ENCODE measurements at regions not wholly inside any gene's neighbourhood (a gene's known extent, or its start where the extent isn't known, plus 50 kb on each side); places are given as distances from the start of the nearest gene placed in this dataset.

GRCh38 chr1:238964631-238965030 is 421.7 kb upstream of the CHRM3 start:
- in situ Hi-C loops (cut with MboI; ENCODE audit: low sequenced_read_pairs) = no loop called here
- Histone ChIP-seq H3K9me3 (no peaks in the 10 kb centered on the region), H3K4me3 (no peak overlapping the region), H3K27me3 (ENCODE audit: low read depth) (no peaks in the 10 kb centered on the region), H3K4me1 (peaks cover 22% of the 10 kb centered on the region), H3K36me3 (replicated peaks) (no peaks in the 10 kb centered on the region)
- no peak for DNase-seq (ENCODE audit: low spot score in 2 of 2)

- no peaks in the 10 kb centered on the region for H3K9me3 ChIP-seq
- no peak overlapping the region for H3K4me3 ChIP-seq
- H3K36me3 ChIP-seq (replicated peaks) = no peaks in the 10 kb centered on the region
- peaks cover 25% of the 10 kb centered on the region for H3K4me1 ChIP-seq
- in situ Hi-C loops (cut with MboI; ENCODE audit: low sequenced_read_pairs) = no loop called here
- DNase-seq (ENCODE audit: low spot score in 2 of 2) = no peak
- no peaks in the 10 kb centered on the region for H3K27me3 ChIP-seq (ENCODE audit: low read depth)
Observed at GRCh38 chr1:238962941-238963340, 423.4 kb upstream of the CHRM3 start.

DNA sequence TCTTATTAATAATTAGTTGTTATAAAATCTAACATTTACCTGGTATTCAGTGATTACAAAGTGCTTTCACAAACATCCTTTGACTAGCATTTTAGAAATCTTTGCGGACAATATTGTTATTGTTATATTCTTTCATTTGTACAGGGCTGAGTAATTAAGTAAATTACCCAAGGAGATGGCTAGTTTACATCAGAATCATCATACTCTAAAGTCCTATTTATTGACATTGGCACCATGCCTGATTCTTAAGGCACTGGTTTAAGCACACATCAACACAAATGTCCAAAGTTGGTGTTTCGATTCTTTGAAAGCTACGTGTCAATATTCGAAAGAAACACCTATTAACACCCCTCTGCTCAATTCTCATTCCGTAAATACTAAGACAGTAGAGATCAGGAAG is 424.6 kb upstream of the CHRM3 start:
- in situ Hi-C loops (cut with MboI; ENCODE audit: low sequenced_read_pairs) = no loop called here

DNA sequence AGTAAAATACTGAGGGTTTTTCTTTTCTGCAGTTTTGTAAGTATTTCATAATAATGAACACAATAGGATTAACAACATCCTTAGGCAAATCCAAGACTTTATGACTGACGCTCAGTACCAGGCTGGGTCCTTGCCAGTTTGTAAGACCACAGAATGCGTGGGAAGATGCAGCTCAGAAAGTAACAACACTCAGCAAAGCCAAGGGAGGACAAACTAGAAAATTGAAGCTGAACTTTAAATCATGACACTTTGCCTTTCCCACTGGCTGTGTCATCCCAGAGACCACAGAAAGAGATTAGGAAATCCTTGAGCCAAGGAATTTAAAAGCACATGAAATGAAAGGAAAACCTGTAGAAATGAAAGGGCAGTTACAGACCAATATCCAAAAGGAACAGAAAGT is 426.3 kb upstream of the CHRM3 start:
- Histone ChIP-seq H3K27me3 (ENCODE audit: low read depth) (no peaks in the 10 kb centered on the region), H3K9me3 (no peaks in the 10 kb centered on the region), H3K4me3 (no peak overlapping the region), H3K36me3 (replicated peaks) (no peaks in the 10 kb centered on the region), H3K4me1 (peaks cover 25% of the 10 kb centered on the region)
- DNase-seq (ENCODE audit: low spot score in 2 of 2) = peak; percentile 78 to 88
- in situ Hi-C loops (cut with MboI; ENCODE audit: low sequenced_read_pairs) = no loop called here

More for the DNA sequence above, 424.6 kb upstream of the CHRM3 start:
- Histone ChIP-seq H3K4me1 (peaks cover 25% of the 10 kb centered on the region), H3K4me3 (no peak overlapping the region), H3K9me3 (no peaks in the 10 kb centered on the region), H3K36me3 (replicated peaks) (no peaks in the 10 kb centered on the region), H3K27me3 (ENCODE audit: low read depth) (no peaks in the 10 kb centered on the region)
- DNase-seq (ENCODE audit: low spot score in 2 of 2) = peak in 1 of 2 experiments; percentile 36

DNA sequence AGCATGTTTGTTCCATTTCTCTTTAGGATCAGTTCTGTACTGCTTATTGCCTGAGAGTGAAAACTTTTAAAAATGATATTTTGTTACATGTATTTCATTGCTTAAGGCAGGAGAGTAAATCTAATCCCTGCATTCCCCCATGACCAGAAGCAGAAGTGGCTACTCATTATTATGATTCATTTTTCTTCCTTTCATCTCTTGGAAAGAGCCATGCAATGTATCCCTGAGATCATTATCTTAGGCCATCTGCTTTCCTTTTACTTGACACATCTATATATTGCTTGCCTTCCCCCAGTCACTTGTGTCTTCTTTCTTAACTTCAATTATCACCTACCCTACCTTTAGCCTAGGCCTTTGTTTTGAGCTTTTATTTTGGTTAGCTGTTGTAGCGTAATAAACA is 430.4 kb upstream of the CHRM3 start:
- in situ Hi-C loops (cut with MboI; ENCODE audit: low sequenced_read_pairs) = no loop called here
- Histone ChIP-seq H3K4me1 (peaks cover 12% of the 10 kb centered on the region), H3K36me3 (replicated peaks) (no peaks in the 10 kb centered on the region)

DNA sequence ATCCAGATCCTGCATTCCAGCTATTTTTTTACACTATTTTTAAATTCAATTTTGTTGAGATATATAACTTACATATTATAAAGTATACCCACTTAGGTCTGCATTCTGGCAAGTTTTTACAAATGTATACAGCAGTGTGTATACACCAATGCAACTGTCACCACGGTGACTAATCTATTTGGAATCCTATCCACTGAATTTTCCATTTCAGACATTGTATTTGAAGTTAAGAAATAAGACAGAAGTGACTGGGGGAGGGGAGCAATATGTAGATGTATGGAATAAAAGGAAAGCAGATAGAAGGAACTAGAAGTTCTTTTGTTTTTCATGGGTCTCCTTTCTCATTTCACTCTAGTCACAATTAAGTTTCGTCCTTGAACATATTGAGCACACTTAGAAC is 431.5 kb upstream of the CHRM3 start:
- no peaks in the 10 kb centered on the region for H3K9me3 ChIP-seq
- DNase-seq (ENCODE audit: low spot score in 2 of 2) = no peak
- H3K4me1 ChIP-seq = peaks cover 5% of the 10 kb centered on the region
- in situ Hi-C loops (cut with MboI; ENCODE audit: low sequenced_read_pairs) = no loop called here
- H3K4me3 ChIP-seq = no peak overlapping the region
- no peaks in the 10 kb centered on the region for H3K36me3 ChIP-seq (replicated peaks)
- no peaks in the 10 kb centered on the region for H3K27me3 ChIP-seq (ENCODE audit: low read depth)

More for the DNA sequence above, 430.4 kb upstream of the CHRM3 start:
- no peaks in the 10 kb centered on the region for H3K27me3 ChIP-seq (ENCODE audit: low read depth)
- no peaks in the 10 kb centered on the region for H3K9me3 ChIP-seq
- no peak overlapping the region for H3K4me3 ChIP-seq
- no peak for DNase-seq (ENCODE audit: low spot score in 2 of 2)

DNA sequence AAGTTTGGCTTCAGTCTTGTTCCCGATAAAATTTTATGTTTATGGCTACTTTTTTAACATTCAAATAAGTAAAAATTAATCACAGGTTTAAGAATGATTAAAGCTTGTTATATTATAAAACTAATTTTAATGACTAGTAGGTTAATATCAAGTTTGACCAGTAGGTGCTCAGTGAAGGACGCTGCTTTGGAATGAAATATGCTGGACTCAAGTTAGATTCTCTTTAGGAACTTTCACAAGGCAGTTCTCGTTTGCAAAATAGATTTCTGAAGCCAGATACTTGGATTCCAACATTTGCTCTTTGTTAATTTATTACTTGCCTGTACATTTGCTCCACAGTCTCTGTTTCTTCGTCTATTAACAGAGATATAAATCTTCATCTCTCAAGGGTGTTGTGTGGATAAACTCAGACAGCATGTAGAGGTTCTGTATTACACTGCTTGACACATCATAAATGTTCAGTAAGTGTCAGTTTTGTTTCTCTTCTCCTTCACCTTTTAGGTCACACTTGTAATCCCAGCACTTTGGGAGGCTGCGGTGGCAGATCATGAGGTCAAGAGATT is 432.8 kb upstream of the CHRM3 start:
- Histone ChIP-seq H3K9me3 (no peaks in the 10 kb centered on the region), H3K4me3 (no peak overlapping the region), H3K36me3 (replicated peaks) (no peaks in the 10 kb centered on the region), H3K4me1 (no peaks in the 10 kb centered on the region), H3K27me3 (ENCODE audit: low read depth) (no peaks in the 10 kb centered on the region)
- no peak for DNase-seq (ENCODE audit: low spot score in 2 of 2)
- in situ Hi-C loops (cut with MboI; ENCODE audit: low sequenced_read_pairs) = no loop called here

DNA sequence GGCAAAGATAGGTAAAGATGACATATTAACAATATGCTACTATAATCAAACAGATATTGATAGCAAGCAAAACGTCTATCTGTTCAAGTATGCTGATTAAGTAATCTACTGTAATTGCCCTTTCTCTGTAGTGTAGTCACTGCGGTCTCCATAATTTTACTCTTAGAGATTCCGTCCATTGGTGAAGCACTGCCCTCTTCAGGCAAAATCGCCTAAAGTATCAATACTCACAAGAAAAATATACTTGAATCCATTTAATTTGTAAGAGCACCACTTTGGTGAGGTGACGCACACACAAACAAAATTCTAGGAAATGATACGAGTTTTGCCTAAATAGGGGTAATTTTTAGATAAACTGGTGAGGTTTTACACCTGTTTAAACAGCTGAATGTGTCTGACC is 434.6 kb upstream of the CHRM3 start:
- H3K36me3 ChIP-seq (replicated peaks) = no peaks in the 10 kb centered on the region
- peak; percentile 57 to 67 for DNase-seq (ENCODE audit: low spot score in 2 of 2)
- no peaks in the 10 kb centered on the region for H3K9me3 ChIP-seq
- no peak overlapping the region for H3K4me3 ChIP-seq
- in situ Hi-C loops (cut with MboI; ENCODE audit: low sequenced_read_pairs) = no loop called here
- H3K4me1 ChIP-seq = no peaks in the 10 kb centered on the region
- no peaks in the 10 kb centered on the region for H3K27me3 ChIP-seq (ENCODE audit: low read depth)

GRCh38 chr1:238950784-238951183 is 435.6 kb upstream of the CHRM3 start:
- in situ Hi-C loops (cut with MboI; ENCODE audit: low sequenced_read_pairs) = no loop called here
- no peaks in the 10 kb centered on the region for H3K9me3 ChIP-seq
- no peaks in the 10 kb centered on the region for H3K36me3 ChIP-seq (replicated peaks)
- no peaks in the 10 kb centered on the region for H3K27me3 ChIP-seq (ENCODE audit: low read depth)
- no peak for DNase-seq (ENCODE audit: low spot score in 2 of 2)
- no peaks in the 10 kb centered on the region for H3K4me1 ChIP-seq
- H3K4me3 ChIP-seq = no peak overlapping the region

DNA sequence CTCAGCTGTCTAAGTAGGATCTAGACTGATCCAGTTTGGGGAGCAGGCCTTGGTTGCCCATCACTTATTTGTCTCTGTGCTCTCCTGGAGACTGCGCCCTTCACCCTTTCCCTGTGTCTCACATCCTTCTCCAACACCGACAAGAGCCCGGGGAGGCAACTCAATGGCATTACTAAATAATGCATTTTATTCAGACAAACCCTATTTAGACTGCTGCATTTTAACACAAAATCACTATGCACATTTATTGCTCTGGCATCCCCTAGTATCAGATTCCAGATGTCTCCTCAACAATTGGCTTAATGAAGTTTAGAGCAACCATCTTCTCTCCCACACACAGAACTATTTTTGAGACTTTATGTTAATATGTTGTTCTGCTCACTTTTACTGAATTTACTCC is 436.4 kb upstream of the CHRM3 start:
- no peaks in the 10 kb centered on the region for H3K36me3 ChIP-seq (replicated peaks)
- DNase-seq (ENCODE audit: low spot score in 2 of 2) = no peak
- no peaks in the 10 kb centered on the region for H3K4me1 ChIP-seq
- no peaks in the 10 kb centered on the region for H3K9me3 ChIP-seq
- in situ Hi-C loops (cut with MboI; ENCODE audit: low sequenced_read_pairs) = no loop called here
- H3K27me3 ChIP-seq (ENCODE audit: low read depth) = no peaks in the 10 kb centered on the region
- H3K4me3 ChIP-seq = no peak overlapping the region

GRCh38 chr1:238944028-238944427 is 442.3 kb upstream of the CHRM3 start:
- Histone ChIP-seq H3K4me1 (no peaks in the 10 kb centered on the region), H3K27me3 (ENCODE audit: low read depth) (no peaks in the 10 kb centered on the region), H3K36me3 (replicated peaks) (no peaks in the 10 kb centered on the region), H3K9me3 (no peaks in the 10 kb centered on the region), H3K4me3 (no peak overlapping the region)
- in situ Hi-C loops (cut with MboI; ENCODE audit: low sequenced_read_pairs) = no loop called here
- no peak for DNase-seq (ENCODE audit: low spot score in 2 of 2)

DNA sequence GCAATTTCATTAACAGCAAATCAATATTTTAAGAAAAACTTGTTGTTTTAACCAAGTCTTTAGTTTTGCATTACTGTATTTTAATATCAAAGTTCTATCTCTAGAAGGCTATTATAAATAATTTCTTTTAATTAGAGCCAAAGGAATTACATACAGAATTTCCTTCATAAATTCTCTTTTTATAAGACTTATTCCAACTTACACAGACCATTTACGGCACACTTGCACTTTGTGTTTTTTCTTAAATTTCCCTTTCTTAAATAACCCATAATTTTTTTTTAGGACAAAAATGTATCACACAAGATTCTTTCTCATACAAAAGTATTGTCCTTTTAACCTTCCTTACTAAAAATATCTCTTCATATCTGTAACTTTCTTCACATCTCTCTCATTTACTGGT is 458.5 kb upstream of the CHRM3 start:
- H3K4me3 ChIP-seq = no peak overlapping the region
- no peaks in the 10 kb centered on the region for H3K4me1 ChIP-seq
- no peak for DNase-seq (ENCODE audit: low spot score in 2 of 2)
- peaks cover 12% of the 10 kb centered on the region for H3K9me3 ChIP-seq
- no peaks in the 10 kb centered on the region for H3K36me3 ChIP-seq (replicated peaks)
- in situ Hi-C loops (cut with MboI; ENCODE audit: low sequenced_read_pairs) = no loop called here
- H3K27me3 ChIP-seq (ENCODE audit: low read depth) = no peaks in the 10 kb centered on the region

DNA sequence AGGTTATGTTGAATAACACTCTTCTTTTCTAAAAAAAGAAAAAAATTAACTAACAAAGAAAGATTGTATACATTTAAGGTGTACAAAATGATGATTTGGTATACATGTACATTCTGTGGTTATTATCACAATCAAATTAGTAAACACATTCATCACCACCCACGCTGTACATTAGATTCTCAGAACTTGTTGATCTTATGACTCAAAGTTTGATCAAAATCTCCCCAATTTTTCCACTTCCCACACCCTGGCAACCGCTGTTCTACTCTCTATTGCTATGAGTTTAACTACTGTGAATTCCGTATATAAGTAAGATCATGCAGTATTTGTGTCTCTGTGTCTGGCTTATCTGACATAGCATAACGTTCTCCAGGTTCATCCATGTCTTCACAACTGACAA is 469.5 kb upstream of the CHRM3 start:
- DNase-seq (ENCODE audit: low spot score in 2 of 2) = no peak

GRCh38 chr1:238914346-238914745 is 472.0 kb upstream of the CHRM3 start:
- no peaks in the 10 kb centered on the region for H3K27me3 ChIP-seq (ENCODE audit: low read depth)
- DNase-seq (ENCODE audit: low spot score in 2 of 2) = no peak
- H3K36me3 ChIP-seq (replicated peaks) = no peaks in the 10 kb centered on the region
- H3K4me3 ChIP-seq = no peak overlapping the region
- H3K9me3 ChIP-seq = no peaks in the 10 kb centered on the region; the same call in 1 of the 2 replicates
- H3K4me1 ChIP-seq = no peaks in the 10 kb centered on the region
- in situ Hi-C loops (cut with MboI; ENCODE audit: low sequenced_read_pairs) = no loop called here

More for the DNA sequence above, 469.5 kb upstream of the CHRM3 start:
- in situ Hi-C loops (cut with MboI; ENCODE audit: low sequenced_read_pairs) = no loop called here
- Histone ChIP-seq H3K36me3 (replicated peaks) (no peaks in the 10 kb centered on the region), H3K4me3 (no peak overlapping the region), H3K27me3 (ENCODE audit: low read depth) (no peaks in the 10 kb centered on the region), H3K4me1 (no peaks in the 10 kb centered on the region), H3K9me3 (no peaks in the 10 kb centered on the region)

DNA sequence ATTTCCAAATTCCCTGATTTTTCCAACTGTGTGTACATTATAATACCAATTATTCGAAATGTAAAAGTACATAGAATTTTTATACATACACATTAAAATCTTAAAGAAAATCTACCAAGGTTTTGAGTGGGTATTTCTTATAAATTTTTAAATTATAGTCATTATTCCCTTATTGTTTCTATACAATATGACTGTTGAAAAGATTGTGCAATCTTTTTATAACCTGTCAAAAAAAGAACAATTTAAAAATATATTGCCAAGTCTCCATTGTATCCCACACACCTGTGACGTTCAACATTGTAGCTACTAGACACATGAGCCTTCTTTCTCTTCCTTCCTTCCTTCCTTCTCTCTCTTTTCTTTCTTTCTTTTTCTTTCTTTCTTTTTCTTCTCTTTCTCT is 473.2 kb upstream of the CHRM3 start:
- Histone ChIP-seq H3K36me3 (replicated peaks) (no peaks in the 10 kb centered on the region), H3K27me3 (ENCODE audit: low read depth) (no peaks in the 10 kb centered on the region), H3K4me1 (no peaks in the 10 kb centered on the region), H3K9me3 (no peaks in the 10 kb centered on the region; the same call in 1 of the 2 replicates), H3K4me3 (no peak overlapping the region)
- DNase-seq (ENCODE audit: low spot score in 2 of 2) = no peak
- in situ Hi-C loops (cut with MboI; ENCODE audit: low sequenced_read_pairs) = no loop called here
